Cardiac fibroblast (primary cell): ENCODE measurements at regions not wholly inside any gene's neighbourhood (a gene's known extent, or its start where the extent isn't known, plus 50 kb on each side); places are given as distances from the start of the nearest gene placed in this dataset.

Experiments used
- DNase-seq, 2 donors: peaks; one replicate each; pipeline versions ENCODE4 v3.0.0 to v3.0.0-alpha.2; 2010; ENCODE audit warnings: low read depth in 2 of 2
- H3K4me3 ChIP-seq, 2 donors: replicated peaks in 1 of 2; 1 replicate in 1 of 2; 2 replicates in 1 of 2; pipeline ENCODE4 v1.5.1; 2011; ENCODE audit warnings: low read depth in 2 of 2, low read length in 2 of 2, mild to moderate bottlenecking in 2 of 2, moderate library complexity in 1 of 2
- CTCF ChIP-seq: IDR thresholded peaks from one replicate; pipeline ENCODE4 v1.5.1; 2011; ENCODE audit warnings: low read depth, mild to moderate bottlenecking, low read length, inconsistent platforms

- H3K4me3 ChIP-seq = no peak overlapping the region
- DNase-seq = no peak
- no peak for TF ChIP-seq CTCF
These were observed 127.5 kb downstream of the SS18 start for GRCh38 chr18:25962919-25963318.

GRCh38 chr18:25962176-25962575 is 128.2 kb downstream of the SS18 start:
- DNase-seq = no peak
- no peak overlapping the region for H3K4me3 ChIP-seq

GRCh38 chr18:25957017-25957416 is 133.4 kb downstream of the SS18 start:
- no peak overlapping the region for H3K4me3 ChIP-seq
- no peak for DNase-seq
- no peak for TF ChIP-seq CTCF

More at GRCh38 chr18:25962176-25962575, 128.2 kb downstream of the SS18 start:
- no peak for TF ChIP-seq CTCF

GRCh38 chr18:25953111-25953510 is 137.3 kb downstream of the SS18 start:
- no peak for DNase-seq
- no peak overlapping the region for H3K4me3 ChIP-seq
- no peak for TF ChIP-seq CTCF

GRCh38 chr18:25950321-25950720 is 140.1 kb downstream of the SS18 start:
- TF ChIP-seq CTCF = no peak
- H3K4me3 ChIP-seq = no peak overlapping the region
- DNase-seq = no peak

- DNase-seq = no peak
- TF ChIP-seq CTCF = no peak
- H3K4me3 ChIP-seq = no peak overlapping the region
These were observed 143.9 kb downstream of the SS18 start for GRCh38 chr18:25946540-25946939.

- no peak for DNase-seq
- TF ChIP-seq CTCF = no peak
- H3K4me3 ChIP-seq = no peak overlapping the region
These were observed 155.1 kb downstream of the SS18 start for GRCh38 chr18:25935356-25935755.
